ENCODE measurements at regions not wholly inside any gene's neighbourhood (a gene's known extent, or its start where the extent isn't known, plus 50 kb on each side); places are given as distances from the start of the nearest gene placed in this dataset.

DNA sequence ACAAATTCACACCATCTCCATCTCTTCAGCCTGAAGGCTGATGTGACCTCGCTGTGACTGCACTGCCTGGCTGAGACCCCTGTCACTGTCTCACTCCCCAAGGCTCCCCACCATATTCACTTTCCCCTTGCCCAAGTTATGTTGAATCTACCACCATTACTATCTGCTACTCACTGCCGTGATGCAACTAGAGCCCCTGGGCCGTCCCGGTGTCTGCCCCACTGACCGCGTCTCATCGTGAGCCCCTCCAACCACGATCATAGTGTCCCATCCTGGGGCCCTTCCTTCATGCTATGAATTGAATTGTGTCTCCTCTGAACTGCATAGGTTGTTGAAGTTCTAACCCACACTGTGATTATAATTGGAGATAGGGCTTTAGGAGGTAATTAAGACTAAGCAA is 71.9 kb upstream of the CHST15 start:
- Mint-ChIP-seq H3K27ac (ENCODE audit: unreplicated experiment) (no peak overlapping the region), H3K4me1 (ENCODE audit: low read depth, unreplicated experiment) (peaks cover 3% of the 10 kb centered on the region), H3K27me3 (ENCODE audit: unreplicated experiment) (peaks cover 5% of the 10 kb centered on the region), H3K36me3 (ENCODE audit: unreplicated experiment) (no peaks in the 10 kb centered on the region), H3K4me3 (ENCODE audit: unreplicated experiment) (no peak overlapping the region), H3K9me3 (ENCODE audit: unreplicated experiment) (no peaks in the 10 kb centered on the region)
- TF ChIP-seq, protein P1, sequence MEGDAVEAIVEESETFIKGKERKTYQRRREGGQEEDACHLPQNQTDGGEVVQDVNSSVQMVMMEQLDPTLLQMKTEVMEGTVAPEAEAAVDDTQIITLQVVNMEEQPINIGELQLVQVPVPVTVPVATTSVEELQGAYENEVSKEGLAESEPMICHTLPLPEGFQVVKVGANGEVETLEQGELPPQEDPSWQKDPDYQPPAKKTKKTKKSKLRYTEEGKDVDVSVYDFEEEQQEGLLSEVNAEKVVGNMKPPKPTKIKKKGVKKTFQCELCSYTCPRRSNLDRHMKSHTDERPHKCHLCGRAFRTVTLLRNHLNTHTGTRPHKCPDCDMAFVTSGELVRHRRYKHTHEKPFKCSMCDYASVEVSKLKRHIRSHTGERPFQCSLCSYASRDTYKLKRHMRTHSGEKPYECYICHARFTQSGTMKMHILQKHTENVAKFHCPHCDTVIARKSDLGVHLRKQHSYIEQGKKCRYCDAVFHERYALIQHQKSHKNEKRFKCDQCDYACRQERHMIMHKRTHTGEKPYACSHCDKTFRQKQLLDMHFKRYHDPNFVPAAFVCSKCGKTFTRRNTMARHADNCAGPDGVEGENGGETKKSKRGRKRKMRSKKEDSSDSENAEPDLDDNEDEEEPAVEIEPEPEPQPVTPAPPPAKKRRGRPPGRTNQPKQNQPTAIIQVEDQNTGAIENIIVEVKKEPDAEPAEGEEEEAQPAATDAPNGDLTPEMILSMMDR (IDR thresholded peaks at IDR 0.05; ENCODE audit: partially characterized antibody, unreplicated experiment): no peak
- DNase-seq: no peak

DNA sequence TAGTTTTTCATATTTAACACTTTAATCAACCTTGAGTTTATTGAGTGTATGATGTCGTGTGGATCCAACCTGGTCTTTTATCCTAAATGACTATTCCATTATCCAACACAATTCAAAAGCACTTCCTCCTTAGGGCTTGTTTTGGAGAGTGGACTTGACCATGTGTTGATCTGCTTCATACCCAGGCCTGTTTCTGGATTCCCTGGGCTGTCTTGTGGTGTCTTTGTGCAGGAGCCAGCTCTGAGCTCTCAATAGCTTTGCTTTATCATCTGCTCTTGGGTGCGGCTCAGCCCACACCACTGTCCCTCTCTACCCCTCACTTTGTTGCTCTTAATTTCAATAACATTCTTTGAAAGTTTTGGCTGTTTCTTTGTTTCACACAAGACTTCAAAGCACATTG is 70.9 kb upstream of the CHST15 start:
- Mint-ChIP-seq H3K4me3 (ENCODE audit: unreplicated experiment) (no peak overlapping the region), H3K27me3 (ENCODE audit: unreplicated experiment) (peaks cover 5% of the 10 kb centered on the region), H3K36me3 (ENCODE audit: unreplicated experiment) (no peaks in the 10 kb centered on the region), H3K27ac (ENCODE audit: unreplicated experiment) (no peak overlapping the region), H3K4me1 (ENCODE audit: low read depth, unreplicated experiment) (peaks cover 3% of the 10 kb centered on the region), H3K9me3 (ENCODE audit: unreplicated experiment) (no peaks in the 10 kb centered on the region)
- TF ChIP-seq, protein P1 (IDR thresholded peaks at IDR 0.05; ENCODE audit: partially characterized antibody, unreplicated experiment): no peak
- DNase-seq: no peak

DNA sequence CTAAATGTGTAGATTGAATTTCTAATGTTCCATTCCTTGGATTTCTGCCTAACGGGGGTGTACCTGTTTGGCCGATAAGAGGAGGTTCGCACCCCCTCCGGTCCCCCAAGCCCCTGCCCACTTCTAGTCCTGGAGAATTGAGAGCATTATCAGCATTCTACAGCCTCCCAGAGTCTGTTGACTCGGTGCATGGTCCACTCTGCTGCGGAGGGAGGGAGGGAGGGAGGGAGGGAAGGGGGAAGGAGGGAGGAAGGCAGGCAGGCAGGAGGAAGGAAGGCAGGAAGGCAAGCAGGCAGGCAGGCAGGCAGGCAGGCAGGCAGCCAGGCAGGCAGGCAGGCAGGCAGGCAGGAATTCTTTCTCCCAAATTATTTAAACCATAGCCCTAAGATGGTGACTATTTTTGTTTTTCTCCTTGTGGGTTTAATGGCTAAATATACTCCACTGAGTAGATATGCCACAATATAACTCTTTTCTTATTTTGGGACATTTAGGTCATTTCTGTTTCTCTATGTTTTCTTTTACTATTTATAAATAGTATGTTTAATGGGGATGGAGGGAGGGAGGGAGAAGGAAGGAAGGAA is 69.5 kb upstream of the CHST15 start:
- Mint-ChIP-seq H3K4me1 (ENCODE audit: low read depth, unreplicated experiment) (peaks cover 3% of the 10 kb centered on the region), H3K9me3 (ENCODE audit: unreplicated experiment) (peaks cover 1% of the 10 kb centered on the region), H3K27me3 (ENCODE audit: unreplicated experiment) (peaks cover 5% of the 10 kb centered on the region), H3K36me3 (ENCODE audit: unreplicated experiment) (peaks cover 5% of the 10 kb centered on the region), H3K4me3 (ENCODE audit: unreplicated experiment) (no peak overlapping the region), H3K27ac (ENCODE audit: unreplicated experiment) (no peak overlapping the region)
- DNase-seq: no peak
- TF ChIP-seq, protein P1 (IDR thresholded peaks at IDR 0.05; ENCODE audit: partially characterized antibody, unreplicated experiment): no peak

DNA sequence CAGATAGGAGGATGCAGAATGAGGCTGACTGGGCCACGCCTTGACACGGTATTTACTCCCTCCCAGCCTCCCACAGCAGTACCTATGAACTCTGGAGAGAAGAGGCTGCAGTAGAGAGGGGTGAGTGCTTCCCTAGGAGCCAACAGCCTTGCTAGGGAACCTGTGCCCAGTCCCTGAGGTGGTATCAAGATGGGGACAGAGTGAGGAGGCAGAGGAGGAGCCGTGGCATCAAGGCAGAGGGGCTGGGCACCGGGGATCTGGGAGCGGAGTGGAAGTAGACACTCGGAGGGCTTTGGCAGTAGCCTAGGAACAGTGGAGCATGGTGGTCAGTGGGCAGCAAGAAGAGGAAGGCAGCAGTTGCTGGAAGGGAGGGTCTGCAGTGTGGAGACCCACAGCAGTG is 68.7 kb upstream of the CHST15 start:
- no peak for DNase-seq
- peaks cover 3% of the 10 kb centered on the region for H3K4me1 Mint-ChIP-seq (ENCODE audit: low read depth, unreplicated experiment)
- TF ChIP-seq, protein P1 (IDR thresholded peaks at IDR 0.05; ENCODE audit: partially characterized antibody, unreplicated experiment): no peak
- peaks cover 5% of the 10 kb centered on the region for H3K27me3 Mint-ChIP-seq (ENCODE audit: unreplicated experiment)
- H3K27ac Mint-ChIP-seq (ENCODE audit: unreplicated experiment): no peak overlapping the region
- H3K9me3 Mint-ChIP-seq (ENCODE audit: unreplicated experiment): peaks cover 7% of the 10 kb centered on the region
- H3K4me3 Mint-ChIP-seq (ENCODE audit: unreplicated experiment): no peak overlapping the region
- peaks cover 13% of the 10 kb centered on the region for H3K36me3 Mint-ChIP-seq (ENCODE audit: unreplicated experiment)

DNA sequence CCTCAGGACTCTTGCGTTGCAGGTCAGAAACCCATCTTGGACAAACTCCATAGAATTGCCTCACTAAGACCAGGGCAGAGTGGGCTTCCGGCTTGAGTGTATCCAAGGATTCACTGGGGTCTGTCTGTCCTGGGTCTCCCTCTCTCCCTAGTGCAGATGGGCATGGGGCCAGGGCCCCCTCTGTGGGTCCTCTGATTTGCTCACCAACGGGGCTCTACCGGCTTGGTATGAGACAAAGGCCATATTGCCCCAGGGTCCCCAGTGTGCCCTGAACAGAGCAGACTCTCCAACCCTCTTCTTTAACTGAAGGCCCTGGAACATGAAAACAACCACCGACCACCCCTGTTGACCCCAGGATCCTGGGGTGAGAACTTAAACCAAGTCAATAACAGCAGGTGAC is 68.2 kb upstream of the CHST15 start:
- DNase-seq: no peak
- TF ChIP-seq, protein P1 (IDR thresholded peaks at IDR 0.05; ENCODE audit: partially characterized antibody, unreplicated experiment): no peak
- Mint-ChIP-seq H3K36me3 (ENCODE audit: unreplicated experiment) (peaks cover 13% of the 10 kb centered on the region), H3K9me3 (ENCODE audit: unreplicated experiment) (peaks cover 7% of the 10 kb centered on the region), H3K4me1 (ENCODE audit: low read depth, unreplicated experiment) (peaks cover 3% of the 10 kb centered on the region), H3K4me3 (ENCODE audit: unreplicated experiment) (no peak overlapping the region), H3K27ac (ENCODE audit: unreplicated experiment) (no peak overlapping the region), H3K27me3 (ENCODE audit: unreplicated experiment) (peaks cover 2% of the 10 kb centered on the region)
